Esophagus (tissue), 2 donors: ENCODE measurements at regions not wholly inside any gene's neighbourhood (a gene's known extent, or its start where the extent isn't known, plus 50 kb on each side); places are given as distances from the start of the nearest gene placed in this dataset.
"Not testable (repeated sequence)": the region's sequence is repeated elsewhere in the genome, so short reads cannot be mapped to it uniquely, and the experiment has no call there.

Experiments used
- H3K27ac ChIP-seq, 2 donors: one replicate each; pipeline ENCODE4 v1.5.1; 2013; ENCODE audit warnings: low read depth in 2 of 2, mild to moderate bottlenecking in 2 of 2, inconsistent platforms in 1 of 2, low read length in 1 of 2, moderate library complexity in 1 of 2
- H3K27me3 ChIP-seq, 2 donors: one replicate each; pipeline ENCODE4 v1.6.1; 2013; ENCODE audit warnings: low read length in 2 of 2, control low read depth in 1 of 2, mild to moderate bottlenecking in 1 of 2; ENCODE audit not compliant: insufficient read depth in 2 of 2, control insufficient read depth in 1 of 2
- H3K36me3 ChIP-seq, 2 donors: one replicate each; pipeline ENCODE4 v1.6.1; 2013; ENCODE audit warnings: low read length in 1 of 2; ENCODE audit not compliant: control insufficient read depth in 2 of 2, insufficient read depth in 2 of 2
- H3K4me1 ChIP-seq, 2 donors: one replicate each; pipeline ENCODE4 v1.6.1; 2013; ENCODE audit warnings: low read length in 1 of 2; ENCODE audit not compliant: control insufficient read depth in 2 of 2, insufficient read depth in 2 of 2
- H3K4me3 ChIP-seq, 2 donors: one replicate each; pipeline ENCODE4 v1.5.1; 2013; ENCODE audit warnings: low read length in 2 of 2, mild to moderate bottlenecking in 2 of 2, low read depth in 1 of 2, moderate library complexity in 1 of 2
- H3K9me3 ChIP-seq, 2 donors: one replicate each; pipeline ENCODE4 v1.6.1; 2013; ENCODE audit warnings: mild to moderate bottlenecking in 2 of 2, low read depth in 1 of 2, low read length in 1 of 2, moderate library complexity in 1 of 2; ENCODE audit not compliant: control insufficient read depth in 2 of 2, insufficient read depth in 1 of 2
- WGBS, 2 donors: extraction: QIAGEN DNeasy Blood & Tissue Kit; methylation state at CpG; one replicate each; pipeline ENCODE4 v1.1.7; 2013; 5-methylcytosine and 5-hydroxymethylcytosine counted together
- donor health status: healthy with polysubstance abuse.
- donor health status: Bipolar disorder and iron deficiency.

DNA sequence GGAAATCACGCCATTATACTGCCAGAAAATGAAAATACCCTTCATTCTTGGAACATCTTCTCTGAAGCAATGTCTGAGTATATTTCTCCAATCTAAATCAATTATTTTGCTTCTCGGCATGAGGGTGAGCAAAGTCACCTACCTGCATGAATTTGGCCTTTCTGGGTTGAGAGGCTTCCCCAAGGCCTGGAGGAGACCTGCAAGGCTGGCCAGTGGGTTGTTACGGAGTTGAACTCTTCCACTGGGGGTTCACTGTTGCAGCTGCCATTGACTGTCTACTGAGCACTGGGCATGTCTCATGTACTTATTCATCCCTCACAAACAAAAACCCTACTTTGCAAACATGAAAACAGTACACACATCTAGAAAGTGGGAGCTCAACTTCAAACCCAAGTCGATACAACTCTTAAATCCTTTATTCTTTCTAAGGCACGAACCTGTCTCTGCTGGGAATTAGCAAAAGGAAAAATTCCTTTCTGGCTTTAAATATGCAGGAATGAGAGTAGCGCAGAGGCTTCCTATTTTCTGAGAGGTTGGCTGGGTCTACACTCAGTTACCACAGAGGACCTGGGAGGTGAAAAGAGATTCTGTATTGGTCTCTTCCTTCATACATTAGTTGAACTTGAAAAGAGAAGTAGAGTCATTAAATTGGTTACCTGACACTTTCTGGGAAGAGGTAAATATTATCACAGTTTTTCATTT lies 87.6 kb upstream of the SGK1 start:
- WGBS, 2 donors, result 91% methylated on average over 6 of the region's 6 CpGs
- H3K4me3 ChIP-seq, result no peak overlapping the region
- H3K4me1 ChIP-seq, result no peaks in the 10 kb centered on the region
- no peak overlapping the region for H3K27ac ChIP-seq
- H3K36me3 ChIP-seq, result no peaks in the 10 kb centered on the region
- H3K27me3 ChIP-seq, result no peaks in the 10 kb centered on the region
- H3K9me3 ChIP-seq, result no peaks in the 10 kb centered on the region

DNA sequence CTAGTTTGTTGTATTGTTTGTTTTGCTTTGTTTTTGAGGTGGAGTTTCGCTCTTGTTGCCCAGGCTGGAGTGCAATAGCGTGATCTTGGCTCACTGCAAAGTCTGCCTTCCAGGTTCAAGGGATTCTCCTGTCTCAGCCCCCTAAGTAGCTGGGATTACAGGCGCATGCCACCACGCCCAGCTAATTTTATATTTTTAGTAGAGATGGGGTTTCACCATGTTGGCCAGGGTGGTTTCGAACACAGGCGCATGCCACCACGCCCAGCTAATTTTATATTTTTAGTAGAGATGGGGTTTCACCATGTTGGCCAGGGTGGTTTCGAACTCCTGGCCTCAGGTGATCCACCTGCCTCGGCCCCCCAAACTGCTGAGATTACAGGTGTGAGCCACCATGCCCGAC lies 85.4 kb upstream of the SGK1 start:
- H3K27ac ChIP-seq, H3K4me3 ChIP-seq, H3K9me3 ChIP-seq, H3K27me3 ChIP-seq, H3K36me3 ChIP-seq, H3K4me1 ChIP-seq: not testable (repeated sequence)
- WGBS, 2 donors, result 95% methylated on average over 10 of the region's 10 CpGs

DNA sequence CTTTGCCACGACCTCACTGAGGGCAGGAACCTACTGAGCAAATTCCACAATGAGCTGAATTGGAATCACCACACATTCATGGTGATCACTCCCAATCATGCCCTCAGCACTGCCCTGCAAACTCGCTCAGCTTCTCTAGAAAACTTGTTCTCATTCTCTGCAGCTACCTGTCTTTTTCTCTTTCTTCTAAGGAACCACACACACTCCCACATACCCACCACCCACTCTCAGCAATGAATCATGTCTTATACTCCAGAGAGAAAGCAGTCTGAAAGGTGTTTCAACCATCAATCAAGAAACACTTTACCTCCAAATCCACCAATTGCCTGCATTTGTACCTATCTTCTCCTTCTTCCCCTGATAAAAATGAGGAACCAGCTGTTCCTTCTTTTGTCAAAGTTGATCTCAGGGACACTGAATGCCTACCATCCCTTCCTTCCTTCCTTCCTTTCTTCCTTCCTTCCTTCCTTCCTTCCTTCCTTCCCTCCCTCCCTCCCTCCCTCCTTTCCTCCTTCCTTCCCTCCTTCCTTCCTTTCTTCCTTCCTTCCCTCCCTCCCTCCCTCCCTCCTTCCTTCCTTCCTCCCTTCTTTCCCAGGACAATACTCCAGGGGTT lies 84.6 kb upstream of the SGK1 start:
- H3K4me1 ChIP-seq, result peaks cover 0 to 5% of the 10 kb centered on the region in 2 donors
- no peak overlapping the region for H3K4me3 ChIP-seq
- WGBS, 2 donors, result 70 to 83% methylated on average over 2 of the region's 2 CpGs
- no peaks in the 10 kb centered on the region for H3K36me3 ChIP-seq
- peak overlapping the region in 1 of 2 donors; percentile 41 for H3K27ac ChIP-seq
- H3K27me3 ChIP-seq, result no peaks in the 10 kb centered on the region
- no peaks in the 10 kb centered on the region for H3K9me3 ChIP-seq

DNA sequence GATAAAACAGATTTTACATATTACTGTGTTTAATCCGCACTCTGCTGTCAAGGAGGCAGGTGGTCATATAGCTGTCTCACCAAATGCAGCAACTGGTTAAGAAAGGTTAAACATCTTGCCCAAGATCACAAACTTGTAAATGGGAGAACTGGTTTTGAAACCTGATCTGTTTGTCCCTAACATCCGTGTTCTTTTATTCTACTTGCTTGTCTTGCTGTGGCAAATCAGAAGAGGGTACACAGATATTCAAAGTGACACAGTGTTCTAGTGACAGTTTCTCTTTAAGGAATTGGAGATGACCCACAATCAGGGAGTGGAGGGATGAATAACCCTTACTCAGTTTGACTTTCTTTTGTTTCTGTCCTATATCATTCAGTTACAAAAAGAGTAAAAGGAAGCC lies 83.0 kb upstream of the SGK1 start:
- no peaks in the 10 kb centered on the region for H3K36me3 ChIP-seq
- H3K27me3 ChIP-seq, result no peaks in the 10 kb centered on the region
- H3K9me3 ChIP-seq, result no peaks in the 10 kb centered on the region
- no peak overlapping the region for H3K4me3 ChIP-seq
- no peak overlapping the region for H3K27ac ChIP-seq
- WGBS, 2 donors, result 63 to 69% methylated on average over 2 of the region's 2 CpGs
- H3K4me1 ChIP-seq, result peaks cover 0 to 5% of the 10 kb centered on the region in 2 donors

DNA sequence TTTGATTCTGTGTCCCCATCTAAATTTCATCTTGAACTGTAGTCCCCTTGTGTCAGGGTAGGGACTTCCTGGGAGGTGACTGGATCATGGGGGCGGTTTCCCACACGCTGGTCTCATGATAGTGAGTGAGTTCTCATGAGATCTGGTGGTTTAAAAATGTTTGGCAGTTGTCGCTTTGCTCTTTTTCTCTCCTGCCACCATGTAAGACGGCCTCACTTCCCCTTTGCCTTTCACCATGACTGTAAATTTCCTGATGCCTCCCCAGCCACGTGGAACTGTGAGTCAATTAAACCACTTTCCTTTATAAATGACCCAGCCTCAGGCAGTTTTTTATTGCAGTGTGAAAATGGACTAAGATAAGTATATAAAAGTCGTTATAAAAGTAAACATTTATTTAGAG lies 80.5 kb upstream of the SGK1 start:
- 54 to 63% methylated on average over 6 of the region's 6 CpGs for WGBS, 2 donors
- Histone ChIP-seq H3K27me3 (no peaks in the 10 kb centered on the region), H3K27ac (peak overlapping the region in 1 of 2 donors; percentile 11), H3K4me1 (peaks cover 0 to 5% of the 10 kb centered on the region in 2 donors), H3K9me3 (no peaks in the 10 kb centered on the region), H3K36me3 (no peaks in the 10 kb centered on the region), H3K4me3 (no peak overlapping the region)

DNA sequence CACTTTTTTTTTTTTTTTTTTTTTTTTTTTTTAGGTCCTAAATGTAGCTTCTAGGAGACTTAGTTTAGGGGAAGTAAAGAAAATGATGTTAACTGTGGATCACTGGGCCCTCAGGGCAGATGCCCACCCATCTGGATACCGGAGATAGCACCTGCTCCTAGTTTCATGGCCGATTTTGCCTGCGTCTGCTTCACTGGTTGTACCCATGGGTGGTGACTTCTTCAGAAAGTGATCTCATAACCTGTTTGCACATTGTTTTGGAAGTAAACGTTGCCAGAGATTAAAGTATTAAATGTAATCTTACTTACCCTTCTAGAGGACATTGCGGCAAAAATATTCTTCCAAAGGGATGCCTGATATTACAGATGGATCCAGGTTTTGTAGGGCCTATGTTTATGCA lies 79.8 kb upstream of the SGK1 start:
- Histone ChIP-seq H3K9me3 (no peaks in the 10 kb centered on the region), H3K4me3 (no peak overlapping the region), H3K36me3 (no peaks in the 10 kb centered on the region), H3K4me1 (peaks cover 0 to 5% of the 10 kb centered on the region in 2 donors), H3K27ac (peak overlapping the region; percentile 56 to 65), H3K27me3 (no peaks in the 10 kb centered on the region)
- WGBS, 2 donors, result 61 to 67% methylated on average over 5 of the region's 5 CpGs

DNA sequence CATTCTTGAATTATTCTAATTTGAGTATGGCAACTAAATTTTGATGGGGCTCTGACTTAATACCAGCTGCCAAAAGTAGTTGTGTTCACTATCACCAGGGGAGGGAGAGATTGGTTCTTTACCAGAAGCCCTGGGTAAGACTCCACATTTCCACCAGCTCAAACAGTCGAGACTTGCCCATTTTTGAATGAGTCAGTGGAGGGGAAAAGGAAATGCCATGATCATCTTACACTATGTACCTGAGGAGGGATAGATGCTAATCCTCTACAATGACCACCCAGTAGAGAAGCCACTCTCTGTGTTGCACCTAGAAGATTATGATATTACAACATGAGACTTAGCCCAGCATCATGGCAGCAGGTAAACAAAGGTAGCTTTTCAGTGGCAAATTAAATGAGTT lies 77.0 kb upstream of the SGK1 start:
- no peaks in the 10 kb centered on the region for H3K36me3 ChIP-seq
- peak overlapping the region; percentile 52 to 86 for H3K27ac ChIP-seq
- no peaks in the 10 kb centered on the region for H3K9me3 ChIP-seq
- H3K4me3 ChIP-seq, result no peak overlapping the region
- H3K4me1 ChIP-seq, result peaks cover 0 to 3% of the 10 kb centered on the region in 2 donors
- WGBS, 2 donors, result 46 to 63% methylated on average over 1 of the region's 1 CpG
- no peaks in the 10 kb centered on the region for H3K27me3 ChIP-seq

DNA sequence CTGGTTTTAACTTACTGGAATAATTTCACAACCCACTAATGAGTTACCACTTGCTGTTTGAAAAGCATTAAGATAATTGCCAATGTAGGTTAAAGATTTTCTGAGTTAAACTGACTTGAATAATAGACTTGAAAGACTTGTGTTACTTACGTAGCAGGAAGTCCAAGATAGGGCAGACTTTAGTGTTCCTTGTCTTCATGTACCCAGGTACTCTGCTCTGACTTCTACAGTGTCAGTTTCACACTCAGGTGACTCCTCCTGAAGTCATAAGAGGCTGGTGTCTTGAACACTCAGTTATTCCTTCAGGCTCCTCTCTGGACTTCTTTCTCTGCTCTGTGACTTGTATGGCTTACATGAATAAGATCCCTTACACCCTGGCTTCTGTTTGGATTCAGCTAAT lies 76.3 kb upstream of the SGK1 start:
- no peaks in the 10 kb centered on the region for H3K9me3 ChIP-seq
- no peaks in the 10 kb centered on the region for H3K36me3 ChIP-seq
- H3K27me3 ChIP-seq, result no peaks in the 10 kb centered on the region
- peak overlapping the region; percentile 52 to 86 for H3K27ac ChIP-seq
- H3K4me3 ChIP-seq, result no peak overlapping the region
- no peaks in the 10 kb centered on the region for H3K4me1 ChIP-seq
- 65 to 69% methylated on average over 1 of the region's 1 CpG for WGBS, 2 donors

DNA sequence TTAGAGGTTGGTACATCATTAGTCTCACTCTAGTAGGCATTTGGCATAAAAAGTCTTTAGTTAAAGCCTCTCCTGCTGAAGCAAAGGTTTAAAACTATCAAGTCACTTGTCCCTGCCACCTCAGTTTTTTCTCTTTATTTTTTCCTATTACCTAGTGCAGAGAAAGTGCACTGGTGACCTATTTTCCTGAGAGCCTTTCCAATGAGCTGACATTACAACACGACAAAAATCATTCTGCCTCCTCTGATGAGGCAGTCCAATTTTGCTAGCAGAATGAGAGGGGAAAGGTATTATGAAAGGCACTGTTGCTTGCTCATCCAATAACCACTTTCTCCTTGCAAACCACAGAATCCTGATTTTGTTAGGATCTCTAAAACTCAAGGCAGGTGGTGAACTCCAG lies 73.3 kb upstream of the SGK1 start:
- peak overlapping the region in 1 of 2 donors; percentile 63 for H3K27ac ChIP-seq
- no peaks in the 10 kb centered on the region for H3K27me3 ChIP-seq
- WGBS, 2 donors, result 69% methylated on average over 1 of the region's 1 CpG
- no peaks in the 10 kb centered on the region for H3K36me3 ChIP-seq
- H3K9me3 ChIP-seq, result no peaks in the 10 kb centered on the region
- H3K4me3 ChIP-seq, result no peak overlapping the region
- H3K4me1 ChIP-seq, result no peaks in the 10 kb centered on the region

DNA sequence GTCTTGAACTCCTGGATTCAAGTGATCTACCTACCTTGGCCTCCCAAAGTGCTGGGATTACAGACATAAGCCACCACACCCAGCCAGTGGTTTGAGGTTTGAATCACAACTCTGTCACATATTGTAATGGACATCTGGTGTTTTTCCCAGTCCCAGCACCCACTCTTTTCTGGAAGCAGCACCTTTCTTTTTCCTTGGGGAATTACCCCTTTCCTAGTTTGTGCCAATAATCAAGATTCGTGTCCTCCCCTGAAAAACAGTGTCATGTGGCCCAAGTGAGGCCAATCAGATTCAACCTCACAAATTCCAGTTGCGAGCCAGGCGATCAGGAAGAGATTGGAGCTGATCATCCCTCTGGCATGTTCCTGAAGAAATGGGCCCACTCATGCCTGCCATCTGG lies 71.7 kb upstream of the SGK1 start:
- H3K4me1 ChIP-seq, result no peaks in the 10 kb centered on the region
- H3K36me3 ChIP-seq, result no peaks in the 10 kb centered on the region
- WGBS, 2 donors, result 80 to 85% methylated on average over 3 of the region's 3 CpGs
- H3K9me3 ChIP-seq, result no peaks in the 10 kb centered on the region
- H3K27me3 ChIP-seq, result no peaks in the 10 kb centered on the region
- no peak overlapping the region for H3K4me3 ChIP-seq
- no peak overlapping the region for H3K27ac ChIP-seq
